DND-41 (cell line): ENCODE measurements at regions not wholly inside any gene's neighbourhood (a gene's known extent, or its start where the extent isn't known, plus 50 kb on each side); places are given as distances from the start of the nearest gene placed in this dataset.

Experiments
- ATAC-seq: fragments of 200-7000 bp; cut with Tn5 transposase; 3 replicates; pipeline ENCODE4 v1.9.1; 2021; ENCODE audit warnings: low read depth; ENCODE audit not compliant: insufficient read depth
- DNase-seq: peaks from one replicate; pipeline ENCODE4 v3.0.0-alpha.2; 2020
- H2AFZ ChIP-seq: 2 replicates; pipeline ENCODE4 v1.6.0; 2012; ENCODE audit warnings: low read depth, low read length
- H3K27ac ChIP-seq: 2 replicates; pipeline ENCODE4 v1.5.1; 2012; ENCODE audit warnings: low read length, inconsistent platforms
- H3K27me3 ChIP-seq: fragments of 200-600 bp; sonication (generic); 2 replicates; pipeline ENCODE4 v1.6.0; 2012; ENCODE audit warnings: low read length, mild to moderate bottlenecking, inconsistent platforms; ENCODE audit not compliant: insufficient read depth, poor library complexity
- H3K36me3 ChIP-seq: 2 replicates; pipeline ENCODE4 v1.5.1; 2012; ENCODE audit warnings: low read length, inconsistent platforms; ENCODE audit not compliant: insufficient read depth
- H3K4me1 ChIP-seq: 2 replicates; pipeline ENCODE4 v1.5.1; 2012; ENCODE audit warnings: mild to moderate bottlenecking, low read length; ENCODE audit not compliant: insufficient read depth
- H3K4me2 ChIP-seq: 2 replicates; pipeline ENCODE4 v1.6.0; 2012; ENCODE audit warnings: mild to moderate bottlenecking, moderate library complexity, low read length, inconsistent platforms; ENCODE audit not compliant: insufficient read depth
- H3K4me3 ChIP-seq, 2 experiments: fragments of 200-600 bp in 1 of 2; shearing (Covaris generic) in 1 of 2; 2 replicates each; pipeline ENCODE4 v1.5.1; 2012 to 2016; ENCODE audit warnings: inconsistent platforms in 2 of 2, low read length in 2 of 2, mild to moderate bottlenecking in 2 of 2, low read depth in 1 of 2, moderate library complexity in 1 of 2
- H3K79me2 ChIP-seq: 2 replicates; pipeline ENCODE4 v1.6.0; 2012; ENCODE audit warnings: low read length, inconsistent platforms; ENCODE audit not compliant: insufficient read depth
- H3K9ac ChIP-seq: 2 replicates; pipeline ENCODE4 v1.6.0; 2012; ENCODE audit warnings: low read depth, mild to moderate bottlenecking, inconsistent platforms, low read length, moderate library complexity
- H3K9me3 ChIP-seq: 2 replicates; pipeline ENCODE4 v1.5.1; 2012; ENCODE audit warnings: low read length, moderate library complexity, mild to moderate bottlenecking, inconsistent platforms; ENCODE audit not compliant: insufficient read depth, severe bottlenecking
- H4K20me1 ChIP-seq: 2 replicates; pipeline ENCODE4 v1.6.0; 2012; ENCODE audit warnings: low read length; ENCODE audit not compliant: insufficient read depth
- EZH2 ChIP-seq: IDR thresholded peaks from 3 replicates; pipeline ENCODE4 v1.6.1; 2012; ENCODE audit warnings: borderline replicate concordance, low read depth, mild to moderate bottlenecking, moderate library complexity, low read length, inconsistent platforms; ENCODE audit not compliant: severe bottlenecking
- TF ChIP-seq, protein P1 (sequence below): IDR thresholded peaks from 2 replicates; pipeline ENCODE4 v1.5.1; 2012; ENCODE audit warnings: borderline replicate concordance, low read length, moderate library complexity, mild to moderate bottlenecking; ENCODE audit not compliant: poor library complexity, severe bottlenecking; ENCODE audit errors: extremely low read depth

DNA sequence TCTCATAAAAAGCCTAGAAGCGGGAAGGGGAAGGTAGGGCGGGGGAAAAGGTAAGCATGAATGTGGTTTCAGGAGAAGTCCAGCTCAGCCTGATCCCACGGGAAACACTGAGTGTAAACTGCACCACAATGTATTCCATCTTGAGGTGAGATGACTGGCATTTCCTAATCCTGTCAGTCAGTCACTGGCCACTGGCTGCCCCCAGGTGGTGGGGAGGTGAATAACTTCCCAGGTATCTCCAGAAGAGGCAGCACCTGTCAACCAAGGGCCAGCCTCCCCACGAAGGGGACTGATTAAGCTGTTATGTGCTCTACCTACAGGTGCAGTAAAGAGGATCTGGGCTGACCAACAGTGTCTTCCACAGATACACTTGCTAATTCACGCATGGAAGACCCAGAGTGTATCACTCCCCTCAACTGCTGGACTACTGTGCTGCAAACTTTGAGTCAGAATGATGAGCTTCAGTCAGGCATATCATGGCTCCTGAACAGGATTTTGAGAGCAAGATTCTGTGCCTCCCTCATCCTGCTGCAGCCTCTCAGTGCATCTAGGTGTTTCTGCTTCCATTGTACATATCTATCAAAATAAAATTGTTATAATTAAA lies 108.5 kb upstream of the CCL2 start:
- Histone ChIP-seq H3K79me2 (no peaks in the 10 kb centered on the region), H3K4me1 (no peaks in the 10 kb centered on the region), H3K9me3 (no peaks in the 10 kb centered on the region), H3K4me2 (no peak overlapping the region), H2AFZ (no peak overlapping the region), H3K9ac (no peak overlapping the region), H3K4me3 (no peak overlapping the region), H3K27ac (no peak overlapping the region), H4K20me1 (no peaks in the 10 kb centered on the region), H3K36me3 (no peaks in the 10 kb centered on the region), H3K27me3 (peaks cover 7% of the 10 kb centered on the region)
- TF ChIP-seq, protein P1, sequence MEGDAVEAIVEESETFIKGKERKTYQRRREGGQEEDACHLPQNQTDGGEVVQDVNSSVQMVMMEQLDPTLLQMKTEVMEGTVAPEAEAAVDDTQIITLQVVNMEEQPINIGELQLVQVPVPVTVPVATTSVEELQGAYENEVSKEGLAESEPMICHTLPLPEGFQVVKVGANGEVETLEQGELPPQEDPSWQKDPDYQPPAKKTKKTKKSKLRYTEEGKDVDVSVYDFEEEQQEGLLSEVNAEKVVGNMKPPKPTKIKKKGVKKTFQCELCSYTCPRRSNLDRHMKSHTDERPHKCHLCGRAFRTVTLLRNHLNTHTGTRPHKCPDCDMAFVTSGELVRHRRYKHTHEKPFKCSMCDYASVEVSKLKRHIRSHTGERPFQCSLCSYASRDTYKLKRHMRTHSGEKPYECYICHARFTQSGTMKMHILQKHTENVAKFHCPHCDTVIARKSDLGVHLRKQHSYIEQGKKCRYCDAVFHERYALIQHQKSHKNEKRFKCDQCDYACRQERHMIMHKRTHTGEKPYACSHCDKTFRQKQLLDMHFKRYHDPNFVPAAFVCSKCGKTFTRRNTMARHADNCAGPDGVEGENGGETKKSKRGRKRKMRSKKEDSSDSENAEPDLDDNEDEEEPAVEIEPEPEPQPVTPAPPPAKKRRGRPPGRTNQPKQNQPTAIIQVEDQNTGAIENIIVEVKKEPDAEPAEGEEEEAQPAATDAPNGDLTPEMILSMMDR = peak; percentile 73
- no peak for TF ChIP-seq EZH2
- peak; percentile 59 for DNase-seq
- 0 out of 3 replicates have a peak, but pooled peaks have one; percentile 49 for ATAC-seq

- no peaks in the 10 kb centered on the region for H3K79me2 ChIP-seq
- ATAC-seq = no peak
These were observed 104.0 kb upstream of the CCL2 start for GRCh38 chr17:34151102-34151501.

GRCh38 chr17:34153991-34154390 lies 101.1 kb upstream of the CCL2 start:
- Histone ChIP-seq H3K9me3 (no peaks in the 10 kb centered on the region), H3K4me1 (peaks cover 9% of the 10 kb centered on the region), H2AFZ (no peak overlapping the region), H3K4me3 (no peak overlapping the region), H3K27ac (no peak overlapping the region), H4K20me1 (no peaks in the 10 kb centered on the region; the same call in 1 of the 2 replicates), H3K79me2 (no peaks in the 10 kb centered on the region), H3K27me3 (peaks cover 13% of the 10 kb centered on the region), H3K36me3 (no peaks in the 10 kb centered on the region), H3K4me2 (no peak overlapping the region), H3K9ac (no peak overlapping the region)
- DNase-seq (no peak), ATAC-seq (no peak)
- TF ChIP-seq EZH2 = no peak
- TF ChIP-seq, protein P1 = no peak

More at GRCh38 chr17:34151102-34151501, 104.0 kb upstream of the CCL2 start:
- Histone ChIP-seq H3K9me3 (no peaks in the 10 kb centered on the region), H3K4me3 (no peak overlapping the region), H3K4me1 (peaks cover 9% of the 10 kb centered on the region), H3K36me3 (no peaks in the 10 kb centered on the region), H3K27me3 (peaks cover 15% of the 10 kb centered on the region), H4K20me1 (no peaks in the 10 kb centered on the region; the same call in 1 of the 2 replicates), H3K9ac (no peak overlapping the region), H2AFZ (no peak overlapping the region), H3K27ac (no peak overlapping the region), H3K4me2 (no peak overlapping the region)
- TF ChIP-seq, protein P1 = no peak
- no peak for TF ChIP-seq EZH2
- DNase-seq = no peak
